HG03571 (cell line): ENCODE measurements at regions not wholly inside any gene's neighbourhood (a gene's known extent, or its start where the extent isn't known, plus 50 kb on each side); places are given as distances from the start of the nearest gene placed in this dataset.

Source experiments
- ATAC-seq: cut with Tn5 transposase; IDR thresholded peaks from one replicate; pipeline ENCODE4 v1.9.1; 2021; ENCODE audit not compliant: unreplicated experiment

- ATAC-seq, result no peak
These were observed 726.1 kb upstream of the WWC1 start for GRCh38 chr5:167565189-167565954.

- no peak for ATAC-seq
These were observed 721.0 kb upstream of the WWC1 start for GRCh38 chr5:167570431-167570830.

GRCh38 chr5:167571824-167572223, 719.6 kb upstream of the WWC1 start:
- ATAC-seq, result no peak

- ATAC-seq, result no peak
These were observed 717.9 kb upstream of the WWC1 start for GRCh38 chr5:167573370-167574127.

GRCh38 chr5:167574464-167574863, 717.0 kb upstream of the WWC1 start:
- ATAC-seq, result no peak

- no peak for ATAC-seq
These were observed 716.1 kb upstream of the WWC1 start for GRCh38 chr5:167575330-167575729.

GRCh38 chr5:167576126-167576525, 715.3 kb upstream of the WWC1 start:
- no peak for ATAC-seq

- no peak for ATAC-seq
These were observed 714.5 kb upstream of the WWC1 start for GRCh38 chr5:167576897-167577296.

- no peak for ATAC-seq
These were observed 713.8 kb upstream of the WWC1 start for GRCh38 chr5:167577616-167578015.

- no peak for ATAC-seq
These were observed 712.3 kb upstream of the WWC1 start for GRCh38 chr5:167578977-167579692.

- no peak for ATAC-seq
These were observed 711.8 kb upstream of the WWC1 start for GRCh38 chr5:167579693-167580055.

GRCh38 chr5:167580608-167581007, 710.8 kb upstream of the WWC1 start:
- no peak for ATAC-seq

GRCh38 chr5:167582283-167582682, 709.2 kb upstream of the WWC1 start:
- no peak for ATAC-seq

- no peak for ATAC-seq
These were observed 708.6 kb upstream of the WWC1 start for GRCh38 chr5:167582886-167583285.

GRCh38 chr5:167585184-167585583, 706.3 kb upstream of the WWC1 start:
- ATAC-seq, result no peak

- no peak for ATAC-seq
These were observed 703.5 kb upstream of the WWC1 start for GRCh38 chr5:167587772-167588437.

- no peak for ATAC-seq
These were observed 699.3 kb upstream of the WWC1 start for GRCh38 chr5:167592114-167592513.

GRCh38 chr5:167593329-167594060, 698.0 kb upstream of the WWC1 start:
- ATAC-seq, result no peak

GRCh38 chr5:167594061-167594435, 697.4 kb upstream of the WWC1 start:
- no peak for ATAC-seq

- ATAC-seq, result no peak
These were observed 696.7 kb upstream of the WWC1 start for GRCh38 chr5:167594750-167595149.

- ATAC-seq, result no peak
These were observed 696.2 kb upstream of the WWC1 start for GRCh38 chr5:167595196-167595595.
